ENCODE measurements at regions not wholly inside any gene's neighbourhood (a gene's known extent, or its start where the extent isn't known, plus 50 kb on each side); places are given as distances from the start of the nearest gene placed in this dataset.

DNA sequence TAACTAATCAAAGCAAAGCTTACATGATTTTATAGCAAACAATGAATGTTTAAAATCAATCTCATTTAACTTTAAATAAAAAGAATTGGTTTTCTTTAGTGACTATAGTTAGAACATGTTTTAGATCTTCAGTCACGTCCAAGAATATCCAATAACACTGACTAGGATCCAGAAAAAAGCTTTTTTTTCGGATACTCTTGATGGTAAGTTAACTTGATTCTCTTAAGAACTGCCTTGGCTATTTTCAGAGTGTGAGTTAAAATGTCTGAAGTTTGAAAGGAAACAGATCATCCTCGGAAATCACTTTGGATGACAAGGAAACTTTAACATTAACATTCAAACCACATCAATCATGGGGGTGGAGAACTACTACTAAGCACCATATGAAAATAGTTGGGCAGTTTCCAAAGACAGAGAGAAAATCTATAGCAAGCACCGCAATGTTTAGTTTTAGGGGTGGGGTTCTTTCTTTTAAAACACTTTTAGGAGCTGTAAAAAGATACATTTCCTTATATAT, 83.7 kb upstream of the SLC27A6 start:
- dilution Hi-C loops (cut with MboI; ENCODE audit: extremely low pct_ligation_motif_present, low sequenced_read_pairs): no loop called here
- H2AFZ ChIP-seq (ENCODE audit: low read depth, low read length): no peak overlapping the region
- no TSS peak for BruUV-seq (replicated peaks)
- intact Hi-C loops (cut with micrococcal nuclease): no loop called here
- H3K4me3 ChIP-seq (replicated peaks in 1 of 3; ENCODE audit: insufficient read depth in 1 of 3, low read depth in 1 of 3, low read length in 3 of 3): no peak overlapping the region
- H3K79me2 ChIP-seq (ENCODE audit: control insufficient read depth, insufficient read depth, low read length): no peaks in the 10 kb centered on the region
- H3K4me1 ChIP-seq (ENCODE audit: control insufficient read depth, extremely low read depth, insufficient read depth, low read length): no peaks in the 10 kb centered on the region
- H3K27me3 ChIP-seq (ENCODE audit: control insufficient read depth in 2 of 2, insufficient read depth in 2 of 2, low read length in 2 of 2): peaks cover 0 to 5% of the 10 kb centered on the region in 2 experiments
- H3K9me3 ChIP-seq (replicated peaks; ENCODE audit: control insufficient read depth, insufficient read depth, low read length): no peaks in the 10 kb centered on the region
- DNase-seq (ENCODE audit: low read depth, low spot score) (no peak), FAIRE-seq (no peak)
- POLR2A ChIA-PET: interaction anchor here (0.6 kb wide), 1 partner anchor 827 kb away, joined by 9 read pairs; no protein-coding TSS in a partner anchor
- no peaks in the 10 kb centered on the region for H4K20me1 ChIP-seq (replicated peaks; ENCODE audit: control insufficient read depth, extremely low read depth, insufficient read depth, low read length)
- H3K27ac ChIP-seq (ENCODE audit: insufficient read depth, low read depth, low read length): no peak overlapping the region
- H3K36me3 ChIP-seq (ENCODE audit: control insufficient read depth in 2 of 2, extremely low read depth in 1 of 2, insufficient read depth in 2 of 2, low read length in 2 of 2): no peaks in the 10 kb centered on the region
- CTCF ChIA-PET: interaction anchor here (0.9 kb wide), 1 partner anchor 887 kb away, joined by 3 read pairs; no protein-coding TSS in a partner anchor
- no peak overlapping the region for H3K4me2 ChIP-seq (ENCODE audit: insufficient read depth, low read length)
- H3K9me1 ChIP-seq (replicated peaks; ENCODE audit: control insufficient read depth, extremely low read depth, insufficient read depth, low read length): no peaks in the 10 kb centered on the region
- TF ChIP-seq GATA2 (IDR thresholded peaks at IDR 0.05; ENCODE audit: insufficient read depth, insufficient read length, low read depth, low read length): no peak
- no peak for TF ChIP-seq POLR2AphosphoS5 (IDR thresholded peaks at IDR 0.05; ENCODE audit: insufficient read depth, low read depth, low read length)
- no peak for TF ChIP-seq MAX (IDR thresholded peaks at IDR 0.05; ENCODE audit: insufficient read depth, insufficient read length)
- H3K9ac ChIP-seq (replicated peaks; ENCODE audit: extremely low read depth, insufficient read depth, low read length): no peak overlapping the region

DNA sequence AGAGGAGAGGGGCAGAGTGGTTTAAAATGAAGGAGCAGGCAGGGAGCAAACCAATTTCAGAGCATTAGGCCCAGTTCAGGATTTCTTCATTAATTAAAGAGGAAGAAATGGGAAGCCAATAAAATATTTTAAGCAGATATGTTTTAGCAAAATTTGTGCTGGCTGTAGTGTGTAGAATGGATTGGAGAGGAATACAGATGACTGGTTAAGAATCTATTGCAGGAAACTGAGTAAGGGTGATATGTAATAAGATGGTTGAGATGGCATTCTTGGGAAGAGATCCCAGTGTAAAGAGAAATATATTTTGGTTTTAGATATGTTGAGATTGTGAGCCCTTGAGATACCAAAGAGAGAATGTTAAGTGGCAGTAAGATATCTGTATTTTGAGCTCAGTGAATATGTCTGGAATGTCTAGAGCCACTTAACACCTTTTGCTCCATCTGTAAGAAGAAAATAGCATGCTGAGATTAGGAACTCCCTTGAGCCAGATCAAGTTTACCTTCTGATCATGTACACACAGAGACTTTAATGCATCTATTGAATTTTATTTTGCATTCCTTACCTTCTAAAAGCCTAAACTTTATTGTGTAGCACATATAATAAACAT, 79.5 kb upstream of the SLC27A6 start:
- CTCF ChIA-PET: no interaction called here

More for the DNA sequence above, 79.5 kb upstream of the SLC27A6 start:
- H3K4me1 ChIP-seq (ENCODE audit: control insufficient read depth, extremely low read depth, insufficient read depth, low read length): no peaks in the 10 kb centered on the region
- BruUV-seq (replicated peaks): no TSS peak
- DNase-seq (ENCODE audit: low read depth, low spot score): no peak
- no peak for FAIRE-seq
- H3K9ac ChIP-seq (replicated peaks; ENCODE audit: extremely low read depth, insufficient read depth, low read length): no peak overlapping the region
- H2AFZ ChIP-seq (ENCODE audit: low read depth, low read length): no peak overlapping the region
- dilution Hi-C loops (cut with MboI; ENCODE audit: extremely low pct_ligation_motif_present, low sequenced_read_pairs) (no loop called here), intact Hi-C loops (cut with micrococcal nuclease) (no loop called here)
- no peaks in the 10 kb centered on the region for H4K20me1 ChIP-seq (replicated peaks; ENCODE audit: control insufficient read depth, extremely low read depth, insufficient read depth, low read length)
- no peaks in the 10 kb centered on the region for H3K9me3 ChIP-seq (replicated peaks; ENCODE audit: control insufficient read depth, insufficient read depth, low read length)
- no peak overlapping the region for H3K4me3 ChIP-seq (replicated peaks in 1 of 3; ENCODE audit: insufficient read depth in 1 of 3, low read depth in 1 of 3, low read length in 3 of 3)
- no peaks in the 10 kb centered on the region for H3K36me3 ChIP-seq (ENCODE audit: control insufficient read depth in 2 of 2, extremely low read depth in 1 of 2, insufficient read depth in 2 of 2, low read length in 2 of 2)
- H3K4me2 ChIP-seq (ENCODE audit: insufficient read depth, low read length): no peak overlapping the region
- TF ChIP-seq MYC (IDR thresholded peaks at IDR 0.05; ENCODE audit: low read depth, low read length) (no peak), FOS (IDR thresholded peaks at IDR 0.05; ENCODE audit: borderline replicate concordance, insufficient read depth, low read length) (no peak), EZH2 (IDR thresholded peaks at IDR 0.05; ENCODE audit: borderline replicate concordance, low read depth, low read length, severe bottlenecking) (no peak), POLR2A (IDR thresholded peaks at IDR 0.05; ENCODE audit: low read depth, low read length) (no peak), MAX (IDR thresholded peaks at IDR 0.05; ENCODE audit: insufficient read depth, insufficient read length) (no peak), GATA2 (IDR thresholded peaks at IDR 0.05; ENCODE audit: insufficient read depth, insufficient read length, low read depth, low read length) (no peak), JUN (IDR thresholded peaks at IDR 0.05; ENCODE audit: borderline replicate concordance, insufficient read depth, insufficient read length, low read depth) (no peak), POLR2AphosphoS5 (IDR thresholded peaks at IDR 0.05; ENCODE audit: insufficient read depth, low read depth, low read length) (no peak)
- TF ChIP-seq, protein P1, sequence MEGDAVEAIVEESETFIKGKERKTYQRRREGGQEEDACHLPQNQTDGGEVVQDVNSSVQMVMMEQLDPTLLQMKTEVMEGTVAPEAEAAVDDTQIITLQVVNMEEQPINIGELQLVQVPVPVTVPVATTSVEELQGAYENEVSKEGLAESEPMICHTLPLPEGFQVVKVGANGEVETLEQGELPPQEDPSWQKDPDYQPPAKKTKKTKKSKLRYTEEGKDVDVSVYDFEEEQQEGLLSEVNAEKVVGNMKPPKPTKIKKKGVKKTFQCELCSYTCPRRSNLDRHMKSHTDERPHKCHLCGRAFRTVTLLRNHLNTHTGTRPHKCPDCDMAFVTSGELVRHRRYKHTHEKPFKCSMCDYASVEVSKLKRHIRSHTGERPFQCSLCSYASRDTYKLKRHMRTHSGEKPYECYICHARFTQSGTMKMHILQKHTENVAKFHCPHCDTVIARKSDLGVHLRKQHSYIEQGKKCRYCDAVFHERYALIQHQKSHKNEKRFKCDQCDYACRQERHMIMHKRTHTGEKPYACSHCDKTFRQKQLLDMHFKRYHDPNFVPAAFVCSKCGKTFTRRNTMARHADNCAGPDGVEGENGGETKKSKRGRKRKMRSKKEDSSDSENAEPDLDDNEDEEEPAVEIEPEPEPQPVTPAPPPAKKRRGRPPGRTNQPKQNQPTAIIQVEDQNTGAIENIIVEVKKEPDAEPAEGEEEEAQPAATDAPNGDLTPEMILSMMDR (IDR thresholded peaks at IDR 0.05; ENCODE audit: extremely low read depth in 1 of 2, insufficient read depth in 1 of 2, low read depth in 1 of 2, low read length in 2 of 2): no peak
- H3K9me1 ChIP-seq (replicated peaks; ENCODE audit: control insufficient read depth, extremely low read depth, insufficient read depth, low read length): no peaks in the 10 kb centered on the region
- no peaks in the 10 kb centered on the region for H3K27me3 ChIP-seq (ENCODE audit: control insufficient read depth in 2 of 2, insufficient read depth in 2 of 2, low read length in 2 of 2)
- H3K79me2 ChIP-seq (ENCODE audit: control insufficient read depth, insufficient read depth, low read length): no peaks in the 10 kb centered on the region
- H3K27ac ChIP-seq (ENCODE audit: insufficient read depth, low read depth, low read length): no peak overlapping the region
- POLR2A ChIA-PET: no interaction called here

Data from endothelial cell of umbilical vein (primary cell).